Neural cell (in vitro differentiated cells): ENCODE measurements at regions not wholly inside any gene's neighbourhood (a gene's known extent, or its start where the extent isn't known, plus 50 kb on each side); places are given as distances from the start of the nearest gene placed in this dataset.

Source experiments
- H2AFZ ChIP-seq: fragments of 200-600, 300-800 bp; sonication (generic), shearing (Covaris generic); 2 replicates; pipeline ENCODE4 v1.6.0; 2014; ENCODE audit warnings: low read depth, mild to moderate bottlenecking, antibody characterized with exemption, low read length, moderate library complexity
- H3F3A ChIP-seq: fragments of 200-600 bp; shearing (Covaris generic); 2 replicates; pipeline ENCODE4 v1.6.1; 2016; ENCODE audit warnings: mild to moderate bottlenecking, moderate library complexity, mixed read lengths, antibody characterized with exemption, low read length; ENCODE audit not compliant: insufficient read depth, poor library complexity, severe bottlenecking
- H3K27ac ChIP-seq: fragments of 200-600, 300-800 bp; sonication (generic), shearing (Covaris generic); 2 replicates; pipeline ENCODE4 v1.5.1; 2014; ENCODE audit warnings: mild to moderate bottlenecking, low read length, moderate library complexity
- H3K27me3 ChIP-seq: fragments of 300-800, 200-600 bp; sonication (generic), shearing (Covaris generic); 2 replicates; pipeline ENCODE4 v1.6.0; 2014; ENCODE audit warnings: mild to moderate bottlenecking, low read depth, low read length, moderate library complexity; ENCODE audit not compliant: insufficient read depth
- H3K36me3 ChIP-seq: fragments of 300-800, 200-600 bp; sonication (generic), shearing (Covaris generic); 2 replicates; pipeline ENCODE4 v1.5.1; 2014; ENCODE audit warnings: mild to moderate bottlenecking, antibody characterized with exemption, low read length, moderate library complexity; ENCODE audit not compliant: insufficient read depth
- H3K4me2 ChIP-seq: fragments of 300-800, 200-600 bp; sonication (generic), shearing (Covaris generic); 2 replicates; pipeline ENCODE4 v1.6.0; 2014; ENCODE audit warnings: mild to moderate bottlenecking, low read length
- H3K4me3 ChIP-seq: fragments of 300-800, 200-600 bp; sonication (generic), shearing (Covaris generic); 2 replicates; pipeline ENCODE4 v1.5.1; 2014; ENCODE audit warnings: mild to moderate bottlenecking, low read length, moderate library complexity
- H3K79me2 ChIP-seq: fragments of 200-600 bp; shearing (Covaris generic); replicated peaks from 2 replicates; pipeline ENCODE4 v1.6.0; 2014; ENCODE audit warnings: mild to moderate bottlenecking, low read length, moderate library complexity; ENCODE audit not compliant: insufficient read depth
- H3K9ac ChIP-seq: fragments of 300-800, 200-600 bp; sonication (generic), shearing (Covaris generic); 2 replicates; pipeline ENCODE4 v1.6.1; 2016; ENCODE audit warnings: mild to moderate bottlenecking, low read length, mixed read lengths
- H3K9me2 ChIP-seq: fragments of 200-600 bp; shearing (Covaris generic); 2 replicates; pipeline ENCODE4 v1.6.1; 2016; ENCODE audit warnings: mild to moderate bottlenecking, low read length, mixed read lengths; ENCODE audit not compliant: insufficient read depth
- H3K9me3 ChIP-seq: fragments of 200-600, 300-800 bp; sonication (generic), shearing (Covaris generic); 2 replicates; pipeline ENCODE4 v1.6.1; 2016; ENCODE audit warnings: mild to moderate bottlenecking, mixed run types, low read length, moderate library complexity, mixed read lengths
- H4K20me1 ChIP-seq: fragments of 200-600 bp; shearing (Covaris generic); 2 replicates; pipeline ENCODE4 v1.6.1; 2016; ENCODE audit warnings: mild to moderate bottlenecking, mixed run types; ENCODE audit not compliant: insufficient read depth
- CTCF ChIP-seq: fragments of 450-650 bp; IDR thresholded peaks from 2 replicates; pipeline ENCODE4 v1.5.1; 2014; ENCODE audit warnings: antibody characterized with exemption, mild to moderate bottlenecking, moderate library complexity; ENCODE audit not compliant: poor library complexity, severe bottlenecking
- EP300 ChIP-seq: fragments of 450-650 bp; conservative IDR thresholded peaks from 2 replicates; pipeline ENCODE4 v1.6.1; 2014; ENCODE audit warnings: antibody characterized with exemption, mild to moderate bottlenecking, moderate library complexity; ENCODE audit not compliant: poor library complexity, severe bottlenecking
- EZH2 ChIP-seq: fragments of 200-600, 300-800 bp; shearing (Covaris generic), sonication (generic); IDR thresholded peaks from 2 replicates; pipeline ENCODE4 v1.6.1; 2014; ENCODE audit warnings: antibody characterized with exemption, low read length, borderline replicate concordance, mild to moderate bottlenecking; ENCODE audit not compliant: insufficient read depth, poor library complexity, severe bottlenecking
- MXI1 ChIP-seq: fragments of 450-650 bp; conservative IDR thresholded peaks from 2 replicates; pipeline ENCODE4 v1.6.1; 2014; ENCODE audit warnings: antibody characterized with exemption, mild to moderate bottlenecking; ENCODE audit not compliant: poor library complexity, severe bottlenecking
- POLR2AphosphoS5 ChIP-seq: IDR thresholded peaks from 2 replicates; pipeline ENCODE4 v1.6.1; 2012
- RAD21 ChIP-seq: fragments of 450-650 bp; conservative IDR thresholded peaks from 2 replicates; pipeline ENCODE4 v1.6.1; 2014; ENCODE audit warnings: antibody characterized with exemption, mild to moderate bottlenecking, moderate library complexity
- REST ChIP-seq: IDR thresholded peaks from 2 replicates; pipeline ENCODE4 v1.6.1; 2012; ENCODE audit warnings: borderline replicate concordance
- SMC3 ChIP-seq: fragments of 450-650 bp; conservative IDR thresholded peaks from 2 replicates; pipeline ENCODE4 v1.6.1; 2014; ENCODE audit warnings: antibody characterized with exemption, mild to moderate bottlenecking, moderate library complexity; ENCODE audit not compliant: poor library complexity
- TAF1 ChIP-seq: IDR thresholded peaks from 2 replicates; pipeline ENCODE4 v1.6.1; 2012; ENCODE audit warnings: low read depth

- H2AFZ ChIP-seq, result no peak overlapping the region
These were observed 353.6 kb downstream of the PTEN start for GRCh38 chr10:88216976-88217375.

GRCh38 chr10:88218362-88218761 is 354.9 kb downstream of the PTEN start:
- H3K9me2 ChIP-seq, result no peaks in the 10 kb centered on the region
- no peaks in the 10 kb centered on the region for H3K9me3 ChIP-seq
- H3K9ac ChIP-seq, result no peak overlapping the region
- H3F3A ChIP-seq, result no peaks in the 10 kb centered on the region
- TF ChIP-seq RAD21 (no peak), SMC3 (no peak), EZH2 (no peak)
- H3K79me2 ChIP-seq, result no peaks in the 10 kb centered on the region
- no peaks in the 10 kb centered on the region for H3K27me3 ChIP-seq
- no peak overlapping the region for H3K27ac ChIP-seq
- H3K36me3 ChIP-seq, result no peaks in the 10 kb centered on the region
- no peaks in the 10 kb centered on the region for H4K20me1 ChIP-seq
- no peak overlapping the region for H2AFZ ChIP-seq
- H3K4me2 ChIP-seq, result no peak overlapping the region
- H3K4me3 ChIP-seq, result no peak overlapping the region

More at GRCh38 chr10:88216976-88217375, 353.6 kb downstream of the PTEN start:
- H3F3A ChIP-seq, result no peaks in the 10 kb centered on the region
- H4K20me1 ChIP-seq, result no peaks in the 10 kb centered on the region
- H3K9ac ChIP-seq, result no peak overlapping the region
- no peaks in the 10 kb centered on the region for H3K79me2 ChIP-seq
- H3K9me2 ChIP-seq, result no peaks in the 10 kb centered on the region
- H3K4me3 ChIP-seq, result no peak overlapping the region
- no peaks in the 10 kb centered on the region for H3K27me3 ChIP-seq
- TF ChIP-seq EP300 (no peak), REST (no peak), EZH2 (no peak), POLR2AphosphoS5 (no peak), RAD21 (no peak)
- no peak overlapping the region for H3K27ac ChIP-seq
- H3K4me2 ChIP-seq, result no peak overlapping the region
- no peaks in the 10 kb centered on the region for H3K36me3 ChIP-seq
- no peaks in the 10 kb centered on the region for H3K9me3 ChIP-seq

- Histone ChIP-seq H3K9me2 (no peaks in the 10 kb centered on the region), H3K9me3 (no peaks in the 10 kb centered on the region)
These were observed 356.3 kb downstream of the PTEN start for GRCh38 chr10:88219753-88220152.

More at GRCh38 chr10:88219753-88220152, 356.3 kb downstream of the PTEN start:
- Histone ChIP-seq H3K27ac (no peak overlapping the region), H3K27me3 (no peaks in the 10 kb centered on the region), H2AFZ (no peak overlapping the region), H3K4me3 (no peak overlapping the region), H3F3A (no peaks in the 10 kb centered on the region), H3K9ac (no peak overlapping the region), H3K36me3 (no peaks in the 10 kb centered on the region), H3K79me2 (no peaks in the 10 kb centered on the region), H4K20me1 (no peaks in the 10 kb centered on the region), H3K4me2 (no peak overlapping the region)
- TF ChIP-seq CTCF (no peak), POLR2AphosphoS5 (no peak), RAD21 (no peak), TAF1 (no peak), MXI1 (no peak), REST (no peak), SMC3 (no peak), EZH2 (no peak), EP300 (no peak)
